A673 (cell line): ENCODE measurements at regions not wholly inside any gene's neighbourhood (a gene's known extent, or its start where the extent isn't known, plus 50 kb on each side); places are given as distances from the start of the nearest gene placed in this dataset.

ENCODE experiments used
- CTCF ChIP-seq: fragments of 300-800, 200-600 bp; sonication (generic); conservative IDR thresholded peaks from 2 replicates; pipeline ENCODE4 v1.5.1; 2017; ENCODE audit warnings: low read depth, mild to moderate bottlenecking, antibody characterized with exemption, low read length, moderate library complexity, mixed read lengths
- EZH2 ChIP-seq: fragments of 200-600 bp; sonication (generic); IDR thresholded peaks from 2 replicates; pipeline ENCODE4 v1.6.1; 2017; ENCODE audit warnings: borderline replicate concordance, low read depth, mild to moderate bottlenecking, mixed read lengths, antibody characterized with exemption, low read length; ENCODE audit not compliant: poor library complexity, severe bottlenecking

DNA sequence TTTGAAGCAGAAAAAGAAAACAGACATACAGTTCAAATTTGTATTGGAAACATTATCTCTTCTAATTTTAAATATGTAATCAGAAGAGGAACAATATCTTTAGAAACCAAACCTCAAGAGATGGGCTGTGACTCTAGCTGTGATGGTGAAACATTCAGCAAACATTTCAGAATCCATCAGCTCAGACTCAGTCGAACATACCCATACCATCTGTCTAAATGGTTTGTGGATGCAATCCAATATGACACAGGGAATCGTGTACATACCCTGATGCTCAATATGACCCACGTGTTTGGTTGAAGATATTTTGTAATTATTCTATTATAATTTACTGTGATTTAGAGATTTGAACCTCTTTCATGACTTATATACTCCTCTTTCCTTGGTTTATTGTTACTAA, 665.2 kb upstream of the CDH8 start:
- TF ChIP-seq CTCF, result no peak
- TF ChIP-seq EZH2, result no peak
